ENCODE measurements at regions not wholly inside any gene's neighbourhood (a gene's known extent, or its start where the extent isn't known, plus 50 kb on each side); places are given as distances from the start of the nearest gene placed in this dataset.
"Not testable (repeated sequence)": the region's sequence is repeated elsewhere in the genome, so short reads cannot be mapped to it uniquely, and the experiment has no call there.

GRCh38 chr14:105636935-105637334 lies 110.6 kb downstream of the TMEM121 start:
- Mint-ChIP-seq H3K27ac (peak overlapping the region; percentile 35), H3K4me3 (no peak overlapping the region), H3K9me3 (ENCODE audit: insufficient read depth) (peaks cover 3% of the 10 kb centered on the region), H3K4me1 (peaks cover 18% of the 10 kb centered on the region), H3K27me3 (no peaks in the 10 kb centered on the region)
- Histone ChIP-seq H3K27ac (ENCODE audit: low read length in 2 of 2) (no peak overlapping the region), H3K79me2 (ENCODE audit: control insufficient read depth, insufficient read depth, low read length) (no peaks in the 10 kb centered on the region), H3K4me1 (ENCODE audit: control insufficient read depth in 2 of 2, insufficient read depth in 2 of 2, low read length in 2 of 2) (no peaks in the 10 kb centered on the region), H2AFZ (ENCODE audit: insufficient read depth, low read depth, low read length, poor library complexity, severe bottlenecking) (no peak overlapping the region), H3K36me3 (replicated peaks in 1 of 2; ENCODE audit: control extremely low read depth in 1 of 2, control insufficient read depth in 1 of 2, extremely low read depth in 1 of 2, insufficient read depth in 2 of 2, low read length in 1 of 2) (peaks cover 0 to 9% of the 10 kb centered on the region in 2 experiments), H4K20me1 (ENCODE audit: control insufficient read depth, insufficient read depth, low read length, poor library complexity, severe bottlenecking) (no peaks in the 10 kb centered on the region), H3K9ac (ENCODE audit: low read length) (no peak overlapping the region), H3K9me3 (ENCODE audit: control extremely low read depth in 1 of 3, control insufficient read depth in 2 of 3, insufficient read depth in 1 of 3, low read length in 2 of 3) (peaks cover 1 to 6% (median 4%) of the 10 kb centered on the region in 3 donors), H3K4me3 (ENCODE audit: control extremely low read depth in 1 of 5, extremely low read depth in 1 of 5, insufficient read depth in 1 of 5, low read depth in 2 of 5, low read length in 4 of 5) (no peak overlapping the region), H3K4me2 (replicated peaks; ENCODE audit: low read depth, low read length, poor library complexity, severe bottlenecking) (no peak overlapping the region), H3K27me3 (replicated peaks in 1 of 4; ENCODE audit: control extremely low read depth in 1 of 4, control insufficient read depth in 3 of 4, insufficient read depth in 4 of 4, low read length in 3 of 4) (no peaks in the 10 kb centered on the region)
- 100% methylated on average over 2 of the region's 4 CpGs for WGBS (ENCODE audit: insufficient coverage)
- ATAC-seq (ENCODE audit: low read depth) = no peak
- intact Hi-C loops (cut with micrococcal nuclease) = no loop called here
- ChIA-PET CTCF (no interaction called here), POLR2A (no interaction called here)
- peak; percentile 35 for DNase-seq
- TF ChIP-seq EZH2 (IDR thresholded peaks at IDR 0.05; ENCODE audit: borderline replicate concordance, insufficient read depth, low read depth, low read length, poor library complexity, severe bottlenecking) (no peak), CTCF (IDR thresholded peaks at IDR 0.05) (no peak)

GRCh38 chr14:105637345-105637744 lies 111.0 kb downstream of the TMEM121 start:
- Mint-ChIP-seq H3K4me1 (peaks cover 18% of the 10 kb centered on the region), H3K27ac (peak overlapping the region; percentile 35)
- CTCF ChIA-PET; H3K79me2 ChIP-seq (ENCODE audit: control insufficient read depth, insufficient read depth, low read length); H3K9me3 ChIP-seq (ENCODE audit: control extremely low read depth in 1 of 3, control insufficient read depth in 2 of 3, insufficient read depth in 1 of 3, low read length in 2 of 3); H3K4me3 Mint-ChIP-seq; H3K4me1 ChIP-seq (ENCODE audit: control insufficient read depth in 2 of 2, insufficient read depth in 2 of 2, low read length in 2 of 2); H3K4me2 ChIP-seq (replicated peaks; ENCODE audit: low read depth, low read length, poor library complexity, severe bottlenecking); H2AFZ ChIP-seq (ENCODE audit: insufficient read depth, low read depth, low read length, poor library complexity, severe bottlenecking); ATAC-seq (ENCODE audit: low read depth); H4K20me1 ChIP-seq (ENCODE audit: control insufficient read depth, insufficient read depth, low read length, poor library complexity, severe bottlenecking); H3K27ac ChIP-seq (ENCODE audit: low read length in 2 of 2); H3K36me3 ChIP-seq (replicated peaks in 1 of 2; ENCODE audit: control extremely low read depth in 1 of 2, control insufficient read depth in 1 of 2, extremely low read depth in 1 of 2, insufficient read depth in 2 of 2, low read length in 1 of 2); H3K27me3 ChIP-seq (replicated peaks in 1 of 4; ENCODE audit: control extremely low read depth in 1 of 4, control insufficient read depth in 3 of 4, insufficient read depth in 4 of 4, low read length in 3 of 4); DNase-seq; H3K4me3 ChIP-seq (ENCODE audit: control extremely low read depth in 1 of 5, extremely low read depth in 1 of 5, insufficient read depth in 1 of 5, low read depth in 2 of 5, low read length in 4 of 5); H3K9ac ChIP-seq (ENCODE audit: low read length); POLR2A ChIA-PET; intact Hi-C loops (cut with micrococcal nuclease); H3K9me3 Mint-ChIP-seq (ENCODE audit: insufficient read depth); H3K27me3 Mint-ChIP-seq: not testable (repeated sequence)
- WGBS (ENCODE audit: insufficient coverage) = 90% methylated on average over 4 of the region's 10 CpGs

DNA sequence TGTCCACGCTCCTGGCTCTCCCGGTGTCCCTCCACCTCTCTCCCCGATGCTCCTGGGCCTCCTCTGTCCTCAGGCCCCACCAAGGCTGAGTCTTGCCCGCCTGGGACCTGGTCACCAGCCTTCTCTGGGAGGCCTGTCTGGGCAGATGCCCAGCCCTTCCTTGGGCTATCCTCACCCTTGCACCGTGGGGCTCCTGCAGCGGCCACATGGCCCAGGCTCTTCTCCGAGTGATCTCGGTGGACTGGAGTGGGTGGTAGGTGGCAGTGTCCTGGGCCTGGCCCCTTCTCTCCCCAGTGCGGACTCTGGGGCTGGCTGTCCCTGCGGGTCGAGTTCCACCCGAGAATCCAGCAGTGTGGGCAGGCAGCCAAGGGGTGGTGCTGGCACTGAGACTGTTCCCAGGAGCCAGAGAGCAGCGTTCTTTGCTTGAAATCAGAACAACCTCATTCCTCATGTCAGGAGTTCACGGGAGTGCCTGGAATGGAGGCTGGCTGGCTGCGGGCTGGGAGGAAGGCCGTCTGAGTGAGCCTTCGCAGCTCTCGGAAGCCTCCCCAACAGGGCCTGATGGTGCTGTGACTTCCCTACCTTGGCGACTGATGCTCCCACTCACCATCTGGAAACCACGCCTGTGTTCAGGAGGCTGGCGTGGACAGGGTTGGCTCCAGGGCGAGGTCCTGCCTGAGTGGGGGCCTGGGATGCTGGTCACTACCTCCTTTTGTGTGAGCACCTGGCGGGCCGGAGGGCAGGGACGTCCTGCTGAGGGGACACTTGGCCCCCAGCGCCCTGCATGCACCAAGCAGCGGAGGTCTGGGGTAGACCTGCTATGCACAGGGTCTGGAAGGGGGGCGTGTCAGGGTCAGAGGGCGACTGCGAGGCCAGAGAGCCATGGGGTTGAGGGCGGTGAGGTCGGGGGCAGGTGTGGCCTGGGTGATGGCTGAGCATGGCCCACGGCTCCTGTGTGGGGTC lies 113.9 kb downstream of the TMEM121 start:
- WGBS (ENCODE audit: insufficient coverage) = 92% methylated on average over 13 of the region's 33 CpGs
- CTCF ChIA-PET; H3K79me2 ChIP-seq (ENCODE audit: control insufficient read depth, insufficient read depth, low read length); H3K27me3 Mint-ChIP-seq; H3K27ac ChIP-seq (ENCODE audit: low read length in 2 of 2); H2AFZ ChIP-seq (ENCODE audit: insufficient read depth, low read depth, low read length, poor library complexity, severe bottlenecking); intact Hi-C loops (cut with micrococcal nuclease); H4K20me1 ChIP-seq (ENCODE audit: control insufficient read depth, insufficient read depth, low read length, poor library complexity, severe bottlenecking); H3K4me3 ChIP-seq (ENCODE audit: control extremely low read depth in 1 of 5, extremely low read depth in 1 of 5, insufficient read depth in 1 of 5, low read depth in 2 of 5, low read length in 4 of 5); H3K9me3 ChIP-seq (ENCODE audit: control extremely low read depth in 1 of 3, control insufficient read depth in 2 of 3, insufficient read depth in 1 of 3, low read length in 2 of 3); H3K9ac ChIP-seq (ENCODE audit: low read length); H3K4me2 ChIP-seq (replicated peaks; ENCODE audit: low read depth, low read length, poor library complexity, severe bottlenecking); H3K4me1 ChIP-seq (ENCODE audit: control insufficient read depth in 2 of 2, insufficient read depth in 2 of 2, low read length in 2 of 2); ATAC-seq (ENCODE audit: low read depth); DNase-seq; H3K4me3 Mint-ChIP-seq; H3K9me3 Mint-ChIP-seq (ENCODE audit: insufficient read depth); POLR2A ChIA-PET; H3K27me3 ChIP-seq (replicated peaks in 1 of 4; ENCODE audit: control extremely low read depth in 1 of 4, control insufficient read depth in 3 of 4, insufficient read depth in 4 of 4, low read length in 3 of 4): not testable (repeated sequence)
- peaks cover 0 to 18% of the 10 kb centered on the region in 2 experiments for H3K36me3 ChIP-seq (replicated peaks in 1 of 2; ENCODE audit: control extremely low read depth in 1 of 2, control insufficient read depth in 1 of 2, extremely low read depth in 1 of 2, insufficient read depth in 2 of 2, low read length in 1 of 2)
- Mint-ChIP-seq H3K27ac (peak overlapping the region; percentile 80), H3K4me1 (peaks cover 15% of the 10 kb centered on the region)
